Neural cell (in vitro differentiated cells): ENCODE measurements at regions not wholly inside any gene's neighbourhood (a gene's known extent, or its start where the extent isn't known, plus 50 kb on each side); places are given as distances from the start of the nearest gene placed in this dataset.

Source experiments
- H2AFZ ChIP-seq: fragments of 200-600, 300-800 bp; sonication (generic), shearing (Covaris generic); 2 replicates; pipeline ENCODE4 v1.6.0; 2014; ENCODE audit warnings: low read depth, mild to moderate bottlenecking, antibody characterized with exemption, low read length, moderate library complexity
- H3F3A ChIP-seq: fragments of 200-600 bp; shearing (Covaris generic); 2 replicates; pipeline ENCODE4 v1.6.1; 2016; ENCODE audit warnings: mild to moderate bottlenecking, moderate library complexity, mixed read lengths, antibody characterized with exemption, low read length; ENCODE audit not compliant: insufficient read depth, poor library complexity, severe bottlenecking
- H3K27ac ChIP-seq: fragments of 200-600, 300-800 bp; sonication (generic), shearing (Covaris generic); 2 replicates; pipeline ENCODE4 v1.5.1; 2014; ENCODE audit warnings: mild to moderate bottlenecking, low read length, moderate library complexity
- H3K27me3 ChIP-seq: fragments of 300-800, 200-600 bp; sonication (generic), shearing (Covaris generic); 2 replicates; pipeline ENCODE4 v1.6.0; 2014; ENCODE audit warnings: mild to moderate bottlenecking, low read depth, low read length, moderate library complexity; ENCODE audit not compliant: insufficient read depth
- H3K36me3 ChIP-seq: fragments of 300-800, 200-600 bp; sonication (generic), shearing (Covaris generic); 2 replicates; pipeline ENCODE4 v1.5.1; 2014; ENCODE audit warnings: mild to moderate bottlenecking, antibody characterized with exemption, low read length, moderate library complexity; ENCODE audit not compliant: insufficient read depth
- H3K4me2 ChIP-seq: fragments of 300-800, 200-600 bp; sonication (generic), shearing (Covaris generic); 2 replicates; pipeline ENCODE4 v1.6.0; 2014; ENCODE audit warnings: mild to moderate bottlenecking, low read length
- H3K4me3 ChIP-seq: fragments of 300-800, 200-600 bp; sonication (generic), shearing (Covaris generic); 2 replicates; pipeline ENCODE4 v1.5.1; 2014; ENCODE audit warnings: mild to moderate bottlenecking, low read length, moderate library complexity
- H3K79me2 ChIP-seq: fragments of 200-600 bp; shearing (Covaris generic); replicated peaks from 2 replicates; pipeline ENCODE4 v1.6.0; 2014; ENCODE audit warnings: mild to moderate bottlenecking, low read length, moderate library complexity; ENCODE audit not compliant: insufficient read depth
- H3K9ac ChIP-seq: fragments of 300-800, 200-600 bp; sonication (generic), shearing (Covaris generic); 2 replicates; pipeline ENCODE4 v1.6.1; 2016; ENCODE audit warnings: mild to moderate bottlenecking, low read length, mixed read lengths
- H3K9me2 ChIP-seq: fragments of 200-600 bp; shearing (Covaris generic); 2 replicates; pipeline ENCODE4 v1.6.1; 2016; ENCODE audit warnings: mild to moderate bottlenecking, low read length, mixed read lengths; ENCODE audit not compliant: insufficient read depth
- H3K9me3 ChIP-seq: fragments of 200-600, 300-800 bp; sonication (generic), shearing (Covaris generic); 2 replicates; pipeline ENCODE4 v1.6.1; 2016; ENCODE audit warnings: mild to moderate bottlenecking, mixed run types, low read length, moderate library complexity, mixed read lengths
- H4K20me1 ChIP-seq: fragments of 200-600 bp; shearing (Covaris generic); 2 replicates; pipeline ENCODE4 v1.6.1; 2016; ENCODE audit warnings: mild to moderate bottlenecking, mixed run types; ENCODE audit not compliant: insufficient read depth
- CTCF ChIP-seq: fragments of 450-650 bp; IDR thresholded peaks from 2 replicates; pipeline ENCODE4 v1.5.1; 2014; ENCODE audit warnings: antibody characterized with exemption, mild to moderate bottlenecking, moderate library complexity; ENCODE audit not compliant: poor library complexity, severe bottlenecking
- EP300 ChIP-seq: fragments of 450-650 bp; conservative IDR thresholded peaks from 2 replicates; pipeline ENCODE4 v1.6.1; 2014; ENCODE audit warnings: antibody characterized with exemption, mild to moderate bottlenecking, moderate library complexity; ENCODE audit not compliant: poor library complexity, severe bottlenecking
- EZH2 ChIP-seq: fragments of 200-600, 300-800 bp; shearing (Covaris generic), sonication (generic); IDR thresholded peaks from 2 replicates; pipeline ENCODE4 v1.6.1; 2014; ENCODE audit warnings: antibody characterized with exemption, low read length, borderline replicate concordance, mild to moderate bottlenecking; ENCODE audit not compliant: insufficient read depth, poor library complexity, severe bottlenecking
- MXI1 ChIP-seq: fragments of 450-650 bp; conservative IDR thresholded peaks from 2 replicates; pipeline ENCODE4 v1.6.1; 2014; ENCODE audit warnings: antibody characterized with exemption, mild to moderate bottlenecking; ENCODE audit not compliant: poor library complexity, severe bottlenecking
- POLR2AphosphoS5 ChIP-seq: IDR thresholded peaks from 2 replicates; pipeline ENCODE4 v1.6.1; 2012
- RAD21 ChIP-seq: fragments of 450-650 bp; conservative IDR thresholded peaks from 2 replicates; pipeline ENCODE4 v1.6.1; 2014; ENCODE audit warnings: antibody characterized with exemption, mild to moderate bottlenecking, moderate library complexity
- REST ChIP-seq: IDR thresholded peaks from 2 replicates; pipeline ENCODE4 v1.6.1; 2012; ENCODE audit warnings: borderline replicate concordance
- SMC3 ChIP-seq: fragments of 450-650 bp; conservative IDR thresholded peaks from 2 replicates; pipeline ENCODE4 v1.6.1; 2014; ENCODE audit warnings: antibody characterized with exemption, mild to moderate bottlenecking, moderate library complexity; ENCODE audit not compliant: poor library complexity
- TAF1 ChIP-seq: IDR thresholded peaks from 2 replicates; pipeline ENCODE4 v1.6.1; 2012; ENCODE audit warnings: low read depth

- Histone ChIP-seq H3K4me2 (no peak overlapping the region), H3K27ac (no peak overlapping the region), H3K9ac (no peak overlapping the region), H4K20me1 (no peaks in the 10 kb centered on the region), H2AFZ (no peak overlapping the region), H3K9me2 (no peaks in the 10 kb centered on the region), H3K79me2 (no peaks in the 10 kb centered on the region), H3K36me3 (no peaks in the 10 kb centered on the region), H3K9me3 (no peaks in the 10 kb centered on the region), H3F3A (no peaks in the 10 kb centered on the region), H3K27me3 (no peaks in the 10 kb centered on the region), H3K4me3 (no peak overlapping the region)
- TF ChIP-seq MXI1: no peak
- no peak for TF ChIP-seq EZH2
- TF ChIP-seq TAF1: no peak
Measured at GRCh38 chr9:77111408-77111807, 65.9 kb upstream of the VPS13A start.

GRCh38 chr9:77125665-77126064 lies 51.7 kb upstream of the VPS13A start:
- Histone ChIP-seq H3K79me2 (no peaks in the 10 kb centered on the region), H3K36me3 (no peaks in the 10 kb centered on the region), H3K9ac (no peak overlapping the region), H3K4me2 (no peak overlapping the region), H2AFZ (no peak overlapping the region), H4K20me1 (no peaks in the 10 kb centered on the region), H3K27ac (no peak overlapping the region), H3K9me2 (no peaks in the 10 kb centered on the region), H3K9me3 (no peaks in the 10 kb centered on the region), H3K4me3 (no peak overlapping the region), H3K27me3 (no peaks in the 10 kb centered on the region), H3F3A (no peaks in the 10 kb centered on the region)
- TF ChIP-seq EZH2 (no peak), EP300 (no peak), RAD21 (no peak), REST (no peak), CTCF (no peak), MXI1 (no peak), SMC3 (no peak), POLR2AphosphoS5 (no peak), TAF1 (no peak)

- H3K9me2 ChIP-seq: no peaks in the 10 kb centered on the region
- H3K36me3 ChIP-seq: no peaks in the 10 kb centered on the region
- H3K9me3 ChIP-seq: no peaks in the 10 kb centered on the region
- no peaks in the 10 kb centered on the region for H3K27me3 ChIP-seq
- no peak overlapping the region for H3K4me3 ChIP-seq
- no peak overlapping the region for H2AFZ ChIP-seq
- no peak overlapping the region for H3K4me2 ChIP-seq
- no peak overlapping the region for H3K9ac ChIP-seq
- no peaks in the 10 kb centered on the region for H4K20me1 ChIP-seq
- H3K79me2 ChIP-seq: no peaks in the 10 kb centered on the region
- TF ChIP-seq CTCF (no peak), EZH2 (no peak)
- H3F3A ChIP-seq: no peaks in the 10 kb centered on the region
- no peak overlapping the region for H3K27ac ChIP-seq
Measured at GRCh38 chr9:77127071-77127470, 50.3 kb upstream of the VPS13A start.
